ENCODE measurements at regions not wholly inside any gene's neighbourhood (a gene's known extent, or its start where the extent isn't known, plus 50 kb on each side); places are given as distances from the start of the nearest gene placed in this dataset.
A peak's percentile ranks its signal among the peaks of the same experiment; 100 is the strongest.

DNA sequence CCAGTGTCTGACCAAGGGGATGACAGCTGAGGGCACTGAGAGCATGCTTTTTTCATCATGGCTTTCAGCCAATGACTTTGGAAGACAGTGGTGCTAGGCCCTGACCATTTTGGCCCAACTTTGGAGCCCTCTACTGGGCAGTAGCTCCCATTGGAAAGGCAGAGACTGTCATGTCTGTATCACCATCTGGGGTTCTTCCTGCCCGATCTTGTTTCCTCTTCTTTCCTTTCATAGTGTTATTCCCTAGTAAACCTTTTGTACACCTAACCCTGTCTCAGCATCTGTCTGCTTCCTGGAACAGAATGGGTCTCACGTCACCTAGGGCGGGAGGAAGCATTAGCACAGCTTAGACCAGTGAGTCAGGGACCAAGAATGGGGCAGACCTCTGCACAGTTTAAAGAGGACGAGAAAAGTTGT is 97.4 kb upstream of the MAST4 start:
- H2AFZ ChIP-seq (ENCODE audit: low read length) = peak overlapping the region; percentile 95; the same call in 1 of the 2 replicates
- no peak for TF ChIP-seq EZH2 (IDR thresholded peaks at IDR 0.05; ENCODE audit: low read depth, low read length, severe bottlenecking)
- TF ChIP-seq, protein P1, sequence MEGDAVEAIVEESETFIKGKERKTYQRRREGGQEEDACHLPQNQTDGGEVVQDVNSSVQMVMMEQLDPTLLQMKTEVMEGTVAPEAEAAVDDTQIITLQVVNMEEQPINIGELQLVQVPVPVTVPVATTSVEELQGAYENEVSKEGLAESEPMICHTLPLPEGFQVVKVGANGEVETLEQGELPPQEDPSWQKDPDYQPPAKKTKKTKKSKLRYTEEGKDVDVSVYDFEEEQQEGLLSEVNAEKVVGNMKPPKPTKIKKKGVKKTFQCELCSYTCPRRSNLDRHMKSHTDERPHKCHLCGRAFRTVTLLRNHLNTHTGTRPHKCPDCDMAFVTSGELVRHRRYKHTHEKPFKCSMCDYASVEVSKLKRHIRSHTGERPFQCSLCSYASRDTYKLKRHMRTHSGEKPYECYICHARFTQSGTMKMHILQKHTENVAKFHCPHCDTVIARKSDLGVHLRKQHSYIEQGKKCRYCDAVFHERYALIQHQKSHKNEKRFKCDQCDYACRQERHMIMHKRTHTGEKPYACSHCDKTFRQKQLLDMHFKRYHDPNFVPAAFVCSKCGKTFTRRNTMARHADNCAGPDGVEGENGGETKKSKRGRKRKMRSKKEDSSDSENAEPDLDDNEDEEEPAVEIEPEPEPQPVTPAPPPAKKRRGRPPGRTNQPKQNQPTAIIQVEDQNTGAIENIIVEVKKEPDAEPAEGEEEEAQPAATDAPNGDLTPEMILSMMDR (IDR thresholded peaks at IDR 0.05; ENCODE audit: control extremely low read depth in 1 of 3, insufficient read depth in 1 of 3, low read depth in 1 of 3, low read length in 3 of 3) = peak; percentile 30 to 54 (median 35); a peak in 3 of 4 replicates
- peak; percentile 58 to 68 for TF ChIP-seq RAD21 (IDR thresholded peaks at IDR 0.05 in 1 of 2, conservative IDR thresholded peaks at IDR 0.05 in 1 of 2; ENCODE audit: low read depth in 2 of 2, low read length in 2 of 2)
- no peak overlapping the region for H4K8ac ChIP-seq (ENCODE audit: extremely low read depth, insufficient read depth, low read length)
- 78% methylated on average over 4 of the region's 4 CpGs; no CpG with 5 or more reads in 1 of the 2 experiments for WGBS, 2 experiments (ENCODE audit: extremely low coverage in 1 of 2, insufficient coverage in 1 of 2, insufficient read length in 1 of 2, insufficient replicate concordance in 2 of 2, low coverage in 1 of 2, low lambda C conversion rate in 2 of 2, missing lambda C conversion rate in 1 of 2)
- no peaks in the 10 kb centered on the region for H3K27me3 ChIP-seq (replicated peaks in 1 of 4; ENCODE audit: control insufficient read depth in 3 of 4, extremely low read depth in 1 of 4, insufficient read depth in 3 of 4, low read length in 3 of 4)
- peaks cover 0 to 2% (median 0%) of the 10 kb centered on the region in 4 experiments; a peak in 1 of 8 replicates for H3K36me3 ChIP-seq (ENCODE audit: control insufficient read depth in 2 of 4, insufficient read depth in 4 of 4, low read length in 3 of 4)
- H2AK5ac ChIP-seq (ENCODE audit: low read depth, low read length) = no peak overlapping the region
- no peak overlapping the region for H3K23ac ChIP-seq (ENCODE audit: insufficient read length)
- H3K56ac ChIP-seq (replicated peaks; ENCODE audit: insufficient read length, low read depth, low read length) = no peak overlapping the region
- H4K5ac ChIP-seq (ENCODE audit: insufficient read length, low read depth, low read length) = no peak overlapping the region
- no peaks in the 10 kb centered on the region for H4K20me1 ChIP-seq (replicated peaks in 1 of 2; ENCODE audit: control insufficient read depth in 1 of 2, insufficient read depth in 2 of 2, low read length in 2 of 2)
- H2BK120ac ChIP-seq (replicated peaks; ENCODE audit: low read depth, low read length) = no peak overlapping the region
- no peak overlapping the region for H2BK5ac ChIP-seq (ENCODE audit: low read depth, low read length)
- H2BK20ac ChIP-seq (ENCODE audit: low read length) = no peak overlapping the region
- H3K4me3 ChIP-seq (ENCODE audit: extremely low read depth in 1 of 4, insufficient read depth in 2 of 4, low read depth in 3 of 4, low read length in 4 of 4) = no peak overlapping the region
- H3K27ac ChIP-seq (ENCODE audit: low read depth, low read length) = no peak overlapping the region
- ChIA-PET POLR2A (ENCODE audit: partially characterized antibody) (no interaction called here), CTCF (ENCODE audit: partially characterized antibody) (interaction anchor here (0.7 to 9.3 kb wide), 8 partner anchors 14 to 1443 kb away, joined by 3 to 111 read pairs (median 4); no protein-coding TSS in a partner anchor)
- H2BK12ac ChIP-seq (ENCODE audit: low read depth, low read length) = no peak overlapping the region
- H3K4me1 ChIP-seq (replicated peaks in 1 of 4; ENCODE audit: control insufficient read depth in 3 of 4, insufficient read depth in 4 of 4, low read length in 3 of 4) = no peaks in the 10 kb centered on the region; a peak in 2 of 7 replicates
- DNase-seq (ENCODE audit: low read depth in 1 of 2, low spot score in 2 of 2) (no peak), FAIRE-seq (no peak)
- no peaks in the 10 kb centered on the region for H3K79me2 ChIP-seq (ENCODE audit: control insufficient read depth in 1 of 2, insufficient read depth in 2 of 2, low read length in 2 of 2)
- no peak overlapping the region for H3K9ac ChIP-seq (replicated peaks in 1 of 4; ENCODE audit: extremely low read depth in 1 of 4, low read depth in 3 of 4, low read length in 3 of 4)
- no peaks in the 10 kb centered on the region for H3K79me1 ChIP-seq (ENCODE audit: low read depth, low read length)
- no peak overlapping the region for H4K91ac ChIP-seq (replicated peaks; ENCODE audit: insufficient read length, low read length)
- peaks cover 0 to 7% of the 10 kb centered on the region in 2 experiments; a peak in 2 of 4 replicates for H3K9me3 ChIP-seq (ENCODE audit: insufficient read depth in 2 of 2, low read depth in 1 of 2, low read length in 1 of 2)
- H2BK15ac ChIP-seq (ENCODE audit: low read length) = no peak overlapping the region
- no peak overlapping the region for H3K4me2 ChIP-seq (ENCODE audit: insufficient read depth in 1 of 2, low read depth in 2 of 2, low read length in 2 of 2)
- no peaks in the 10 kb centered on the region for H3K23me2 ChIP-seq (ENCODE audit: low read depth, low read length)
- H3K18ac ChIP-seq (ENCODE audit: extremely low read depth, low read length) = no peak overlapping the region
- H3K4ac ChIP-seq (replicated peaks; ENCODE audit: insufficient read length, low read depth, low read length) = no peak overlapping the region
- H3K14ac ChIP-seq (ENCODE audit: insufficient read length) = no peak overlapping the region
